OCI-LY1 (cell line): ENCODE measurements at regions not wholly inside any gene's neighbourhood (a gene's known extent, or its start where the extent isn't known, plus 50 kb on each side); places are given as distances from the start of the nearest gene placed in this dataset.

ENCODE experiments used
- H2AFZ ChIP-seq: fragments of 200-600 bp; sonication (generic), shearing (Covaris generic); 2 replicates; pipeline ENCODE4 v1.6.0; 2014; ENCODE audit warnings: antibody characterized with exemption, mild to moderate bottlenecking, low read length
- H3F3A ChIP-seq: fragments of 200-600 bp; sonication (generic), shearing (Covaris generic); 2 replicates; pipeline ENCODE4 v1.6.0; 2014; ENCODE audit warnings: mild to moderate bottlenecking, antibody characterized with exemption, low read length, moderate library complexity; ENCODE audit not compliant: insufficient read depth
- H3K27ac ChIP-seq: fragments of 200-600 bp; sonication (generic); 2 replicates; pipeline ENCODE4 v1.5.1; 2014; ENCODE audit warnings: low read length, mixed run types, mild to moderate bottlenecking, low read depth; ENCODE audit not compliant: poor library complexity, severe bottlenecking
- H3K27me3 ChIP-seq: fragments of 200-600 bp; sonication (generic); 2 replicates; pipeline ENCODE4 v1.6.0; 2014; ENCODE audit warnings: antibody characterized with exemption, mild to moderate bottlenecking, low read length, moderate library complexity; ENCODE audit not compliant: insufficient read depth
- H3K36me3 ChIP-seq: fragments of 200-600 bp; sonication (generic); 2 replicates; pipeline ENCODE4 v1.6.1; 2014; ENCODE audit warnings: mild to moderate bottlenecking, antibody characterized with exemption, low read length, moderate library complexity, mixed read lengths; ENCODE audit not compliant: insufficient read depth
- H3K4me1 ChIP-seq: fragments of 200-600 bp; sonication (generic); 2 replicates; pipeline ENCODE4 v1.5.1; 2014; ENCODE audit warnings: mild to moderate bottlenecking, low read length, moderate library complexity; ENCODE audit not compliant: insufficient read depth, severe bottlenecking
- H3K4me2 ChIP-seq: fragments of 200-600 bp; sonication (generic), shearing (Covaris generic); 2 replicates; pipeline ENCODE4 v1.6.1; 2014; ENCODE audit warnings: low read length
- H3K4me3 ChIP-seq: fragments of 200-600 bp; sonication (generic); 2 replicates; pipeline ENCODE4 v1.5.1; 2014; ENCODE audit warnings: low read length, low read depth, mild to moderate bottlenecking, mixed read lengths; ENCODE audit not compliant: poor library complexity, severe bottlenecking
- H3K79me2 ChIP-seq: fragments of 200-600 bp; shearing (Covaris generic); 2 replicates; pipeline ENCODE4 v1.6.1; 2016; ENCODE audit warnings: mixed run types, low read length, mixed read lengths; ENCODE audit not compliant: insufficient read depth
- H3K9ac ChIP-seq: fragments of 200-600 bp; sonication (generic), shearing (Covaris generic); 2 replicates; pipeline ENCODE4 v1.6.1; 2014; ENCODE audit warnings: mild to moderate bottlenecking, low read length, mixed read lengths
- H3K9me2 ChIP-seq: fragments of 200-600 bp; sonication (generic), shearing (Covaris generic); 2 replicates; pipeline ENCODE4 v1.6.1; 2014; ENCODE audit warnings: low read depth, mild to moderate bottlenecking, low read length, mixed read lengths
- H3K9me3 ChIP-seq: fragments of 200-600 bp; shearing (Covaris generic); 2 replicates; pipeline ENCODE4 v1.6.1; 2014; ENCODE audit warnings: low read length, mixed read lengths
- H4K20me1 ChIP-seq: fragments of 200-600 bp; sonication (generic), shearing (Covaris generic); 2 replicates; pipeline ENCODE4 v1.6.0; 2016; ENCODE audit warnings: mild to moderate bottlenecking, low read length; ENCODE audit not compliant: insufficient read depth
- EZH2 ChIP-seq: fragments of 200-600 bp; sonication (generic), shearing (Covaris generic); IDR thresholded peaks from 2 replicates; pipeline ENCODE4 v1.8.0; 2017; ENCODE audit warnings: borderline replicate concordance, mixed run types, mild to moderate bottlenecking, antibody characterized with exemption, low read length, moderate library complexity, mixed read lengths
- TF ChIP-seq, protein P1 (sequence below): fragments of 200-600 bp; sonication (generic), shearing (Covaris generic); IDR thresholded peaks from 2 replicates; pipeline ENCODE4 v1.5.1; 2017; ENCODE audit warnings: mild to moderate bottlenecking, antibody characterized with exemption, low read length, moderate library complexity, mixed read lengths

DNA sequence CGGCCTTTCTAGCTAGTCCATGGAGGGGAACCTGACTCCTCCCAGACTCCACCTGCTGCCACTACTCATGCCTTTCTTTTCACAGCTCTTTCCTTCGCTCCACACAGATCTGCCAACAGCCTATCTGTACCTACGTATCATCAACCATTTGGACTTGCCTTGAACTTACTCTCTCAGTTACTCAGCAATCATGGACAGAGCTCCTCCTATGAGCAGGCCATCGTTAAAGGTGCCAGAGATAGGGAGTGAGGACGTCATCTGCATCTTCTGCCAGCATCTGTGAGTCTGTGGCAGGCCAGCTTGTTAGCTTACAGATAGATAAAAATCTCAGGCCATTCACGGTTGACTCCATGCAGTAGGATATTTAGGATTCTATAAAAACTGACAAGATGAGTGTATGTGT, 162.9 kb upstream of the ZBED5 start:
- Histone ChIP-seq H2AFZ (no peak overlapping the region), H3F3A (no peaks in the 10 kb centered on the region), H3K27ac (no peak overlapping the region), H3K9me3 (no peaks in the 10 kb centered on the region), H3K9me2 (no peaks in the 10 kb centered on the region), H3K4me3 (no peak overlapping the region), H3K9ac (no peak overlapping the region), H3K27me3 (no peaks in the 10 kb centered on the region), H3K4me2 (no peak overlapping the region), H3K79me2 (no peaks in the 10 kb centered on the region), H4K20me1 (no peaks in the 10 kb centered on the region), H3K36me3 (no peaks in the 10 kb centered on the region), H3K4me1 (no peaks in the 10 kb centered on the region)
- TF ChIP-seq EZH2: no peak
- TF ChIP-seq, protein P1, sequence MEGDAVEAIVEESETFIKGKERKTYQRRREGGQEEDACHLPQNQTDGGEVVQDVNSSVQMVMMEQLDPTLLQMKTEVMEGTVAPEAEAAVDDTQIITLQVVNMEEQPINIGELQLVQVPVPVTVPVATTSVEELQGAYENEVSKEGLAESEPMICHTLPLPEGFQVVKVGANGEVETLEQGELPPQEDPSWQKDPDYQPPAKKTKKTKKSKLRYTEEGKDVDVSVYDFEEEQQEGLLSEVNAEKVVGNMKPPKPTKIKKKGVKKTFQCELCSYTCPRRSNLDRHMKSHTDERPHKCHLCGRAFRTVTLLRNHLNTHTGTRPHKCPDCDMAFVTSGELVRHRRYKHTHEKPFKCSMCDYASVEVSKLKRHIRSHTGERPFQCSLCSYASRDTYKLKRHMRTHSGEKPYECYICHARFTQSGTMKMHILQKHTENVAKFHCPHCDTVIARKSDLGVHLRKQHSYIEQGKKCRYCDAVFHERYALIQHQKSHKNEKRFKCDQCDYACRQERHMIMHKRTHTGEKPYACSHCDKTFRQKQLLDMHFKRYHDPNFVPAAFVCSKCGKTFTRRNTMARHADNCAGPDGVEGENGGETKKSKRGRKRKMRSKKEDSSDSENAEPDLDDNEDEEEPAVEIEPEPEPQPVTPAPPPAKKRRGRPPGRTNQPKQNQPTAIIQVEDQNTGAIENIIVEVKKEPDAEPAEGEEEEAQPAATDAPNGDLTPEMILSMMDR: no peak

GRCh38 chr11:11020219-11020726, 162.4 kb upstream of the ZBED5 start:
- no peak overlapping the region for H3K27ac ChIP-seq
- H3K9me2 ChIP-seq: no peaks in the 10 kb centered on the region
- no peaks in the 10 kb centered on the region for H3K9me3 ChIP-seq
- no peaks in the 10 kb centered on the region for H3K4me1 ChIP-seq
- no peak overlapping the region for H3K4me3 ChIP-seq
- H3K27me3 ChIP-seq: no peaks in the 10 kb centered on the region
- H4K20me1 ChIP-seq: no peaks in the 10 kb centered on the region
- no peak overlapping the region for H3K4me2 ChIP-seq
- H2AFZ ChIP-seq: no peak overlapping the region
- no peak for TF ChIP-seq EZH2
- TF ChIP-seq, protein P1: no peak
- no peaks in the 10 kb centered on the region for H3K79me2 ChIP-seq
- no peak overlapping the region for H3K9ac ChIP-seq
- H3F3A ChIP-seq: no peaks in the 10 kb centered on the region
- no peaks in the 10 kb centered on the region for H3K36me3 ChIP-seq

GRCh38 chr11:11016943-11017342, 159.1 kb upstream of the ZBED5 start:
- no peaks in the 10 kb centered on the region for H3K9me2 ChIP-seq
- TF ChIP-seq, protein P1: no peak
- no peak for TF ChIP-seq EZH2
- H3K27ac ChIP-seq: no peak overlapping the region
- no peaks in the 10 kb centered on the region for H3K36me3 ChIP-seq
- no peak overlapping the region for H3K4me2 ChIP-seq
- no peaks in the 10 kb centered on the region for H3K9me3 ChIP-seq
- H3K9ac ChIP-seq: no peak overlapping the region
- no peaks in the 10 kb centered on the region for H3K79me2 ChIP-seq
- no peaks in the 10 kb centered on the region for H3K27me3 ChIP-seq
- H3F3A ChIP-seq: no peaks in the 10 kb centered on the region
- no peaks in the 10 kb centered on the region for H3K4me1 ChIP-seq
- no peak overlapping the region for H2AFZ ChIP-seq
- H3K4me3 ChIP-seq: no peak overlapping the region
- no peaks in the 10 kb centered on the region for H4K20me1 ChIP-seq
